GM21737 (cell line): ENCODE measurements at regions not wholly inside any gene's neighbourhood (a gene's known extent, or its start where the extent isn't known, plus 50 kb on each side); places are given as distances from the start of the nearest gene placed in this dataset.

Experiments
- ATAC-seq: cut with Tn5 transposase; IDR thresholded peaks from one replicate; pipeline ENCODE4 v1.9.1; 2021; ENCODE audit warnings: mild to moderate bottlenecking, moderate library complexity; ENCODE audit not compliant: unreplicated experiment

DNA sequence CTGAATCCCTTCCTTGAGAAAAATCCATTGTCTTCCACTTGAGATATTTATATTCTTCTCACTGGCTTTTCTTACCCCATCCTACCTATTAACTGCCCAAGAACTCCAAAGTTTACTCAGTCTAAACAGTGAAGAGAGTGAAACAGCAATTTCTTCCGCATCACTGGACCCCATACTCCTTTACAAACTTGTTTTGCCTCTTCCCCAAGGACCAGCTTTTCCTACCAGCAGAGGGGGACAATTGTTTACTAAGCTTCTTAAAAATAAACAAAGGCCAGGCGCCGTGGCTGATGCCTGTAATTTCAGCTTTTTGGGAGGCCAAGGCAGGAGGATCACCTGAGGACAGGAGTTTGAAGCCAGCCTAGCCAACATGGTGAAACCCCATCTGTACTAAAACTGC, 52.0 kb downstream of the LRATD1 start:
- ATAC-seq: no peak

DNA sequence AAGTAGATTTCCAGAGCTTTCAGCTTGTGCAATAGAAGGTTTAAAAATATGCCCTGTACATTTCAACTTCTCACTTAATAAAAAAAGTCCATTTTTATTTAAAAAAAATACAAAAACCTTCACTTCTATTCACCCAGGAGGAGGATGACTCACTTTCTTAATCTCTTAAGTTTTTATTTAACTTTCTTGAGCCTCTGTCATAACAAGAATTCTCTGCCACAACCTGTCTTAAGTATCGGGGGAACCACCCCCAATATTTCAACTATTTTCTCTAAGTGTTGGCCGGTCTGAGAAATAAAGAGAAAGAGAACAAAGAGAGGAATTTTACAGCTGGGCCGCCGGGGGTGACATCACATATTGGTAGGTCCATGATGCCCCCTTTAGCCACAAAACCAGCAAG, 58.4 kb downstream of the LRATD1 start:
- no peak for ATAC-seq

DNA sequence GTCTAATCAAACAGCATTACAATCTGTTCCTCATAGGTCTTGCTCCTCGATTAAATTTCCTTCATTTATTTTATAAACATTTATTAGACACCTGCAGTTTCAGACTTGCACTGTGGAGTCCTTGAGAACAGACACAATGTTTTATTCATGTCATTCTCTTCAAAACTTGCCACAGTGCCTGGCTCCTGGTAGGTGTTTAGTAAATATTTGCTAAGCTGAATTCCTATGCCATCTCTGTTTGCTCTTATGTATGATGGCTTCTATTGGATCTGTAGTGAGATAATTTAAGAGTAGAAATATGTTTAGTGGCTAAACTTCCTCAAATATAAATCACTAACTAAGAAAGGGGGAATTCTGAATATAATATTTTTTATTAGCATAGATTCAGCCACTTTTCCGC, 61.4 kb downstream of the LRATD1 start:
- no peak for ATAC-seq

- ATAC-seq: no peak
Measured at GRCh38 chr2:14700753-14701152, 68.2 kb downstream of the LRATD1 start.

- no peak for ATAC-seq
Measured at GRCh38 chr2:14702258-14702657, 69.7 kb downstream of the LRATD1 start.

GRCh38 chr2:14706201-14706600, 73.7 kb downstream of the LRATD1 start:
- no peak for ATAC-seq

DNA sequence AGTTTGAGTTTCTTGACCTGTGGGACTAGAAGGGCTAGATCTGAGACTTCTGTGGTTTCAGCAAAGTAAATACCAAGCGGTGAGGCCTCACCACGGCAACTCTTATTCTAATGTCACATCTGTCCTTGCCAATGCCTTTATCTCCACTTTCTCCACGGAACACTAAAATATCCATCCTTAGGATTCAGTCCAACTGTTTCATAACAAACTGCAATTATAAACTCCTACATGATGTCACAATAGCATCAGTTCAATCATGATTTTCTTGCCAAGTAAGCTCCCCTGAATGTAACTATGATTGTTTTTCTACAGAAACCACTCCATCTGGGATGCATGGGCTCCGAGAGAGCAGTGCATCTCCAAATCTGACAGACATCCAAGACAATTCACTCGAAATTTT, 79.6 kb downstream of the LRATD1 start:
- ATAC-seq: no peak

DNA sequence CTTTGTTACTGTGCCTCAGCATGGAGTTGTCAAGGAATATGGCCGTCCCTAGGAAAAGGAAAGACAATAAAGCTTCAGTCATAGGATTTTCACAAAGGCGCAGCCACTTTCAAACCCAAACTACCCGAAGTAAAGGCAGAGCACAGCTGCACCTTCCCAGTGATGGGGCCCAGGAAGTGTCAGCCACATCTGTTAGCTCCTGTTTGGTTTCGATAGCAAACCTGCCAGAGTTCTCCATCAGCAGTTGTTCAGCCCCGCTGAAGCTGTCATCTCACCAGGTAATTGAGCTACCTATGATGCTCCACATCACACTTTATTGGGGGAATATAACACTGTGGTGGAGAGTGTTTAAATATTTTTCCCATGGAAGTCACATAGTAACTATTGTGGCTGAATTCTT, 80.7 kb downstream of the LRATD1 start:
- no peak for ATAC-seq

DNA sequence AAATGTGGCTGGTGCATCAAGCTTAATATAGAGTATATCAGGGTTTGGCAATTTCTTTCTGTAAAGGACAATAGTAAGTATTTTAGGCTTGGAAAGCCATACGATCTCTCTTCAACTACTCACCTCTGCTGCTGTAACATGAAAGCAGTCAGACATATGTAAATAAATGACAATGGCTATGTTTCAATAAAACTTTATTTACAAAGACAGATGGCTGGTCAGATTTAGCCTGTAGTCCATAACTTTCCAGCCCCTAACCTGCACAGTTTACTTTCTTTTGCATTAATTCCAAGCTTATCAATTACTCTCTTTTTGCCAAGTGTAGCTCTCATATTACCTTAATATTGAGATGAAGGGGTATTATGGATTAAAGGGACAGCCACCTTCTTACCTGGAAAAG, 83.1 kb downstream of the LRATD1 start:
- no peak for ATAC-seq

DNA sequence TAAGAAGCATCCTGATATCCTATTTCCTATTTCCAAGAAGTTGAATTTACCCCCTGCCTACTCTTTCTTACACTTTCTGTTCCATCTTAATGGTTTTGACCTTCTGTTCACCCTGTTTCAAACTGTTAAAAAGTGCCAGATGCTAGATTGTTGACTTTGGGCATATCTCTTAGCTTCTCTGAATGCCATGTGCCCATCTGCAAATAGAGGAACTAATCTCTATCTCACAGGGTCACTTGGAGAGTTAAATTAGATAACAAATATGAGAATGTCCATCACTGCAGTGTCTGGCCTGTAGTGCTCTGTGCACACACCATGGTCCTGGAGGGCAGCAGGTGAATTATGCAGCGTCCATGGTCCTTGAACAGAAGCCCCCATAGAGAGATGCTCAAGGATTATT, 83.8 kb downstream of the LRATD1 start:
- ATAC-seq: no peak

- ATAC-seq: no peak
Measured at GRCh38 chr2:14717131-14717530, 84.6 kb downstream of the LRATD1 start.

DNA sequence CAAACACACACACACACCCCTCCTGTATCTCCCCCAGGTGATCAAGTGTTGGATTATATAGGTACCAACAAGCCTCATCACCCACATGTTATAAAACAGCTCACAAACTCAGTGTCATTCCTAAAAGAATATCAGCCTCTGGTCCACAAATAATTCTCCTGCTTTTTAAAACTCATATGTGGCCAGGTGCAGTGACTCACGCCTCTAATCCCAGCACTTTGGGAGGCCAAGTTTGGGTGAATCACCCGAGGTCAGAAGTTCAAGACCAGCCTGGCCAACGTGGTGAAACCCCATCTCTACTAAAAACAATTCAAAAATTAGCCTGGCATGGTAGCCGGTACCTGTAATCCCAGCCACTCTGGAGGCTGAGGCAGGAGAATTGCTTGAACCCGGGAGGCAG, 87.8 kb downstream of the LRATD1 start:
- no peak for ATAC-seq

- no peak for ATAC-seq
Measured at GRCh38 chr2:14720739-14721138, 88.2 kb downstream of the LRATD1 start.

GRCh38 chr2:14722904-14723570, 90.5 kb downstream of the LRATD1 start:
- no peak for ATAC-seq

- ATAC-seq: no peak
Measured at GRCh38 chr2:14723684-14724083, 91.2 kb downstream of the LRATD1 start.

GRCh38 chr2:14735696-14736095, 103.2 kb downstream of the LRATD1 start:
- ATAC-seq: no peak

- ATAC-seq: no peak
Measured at GRCh38 chr2:14737201-14737600, 104.7 kb downstream of the LRATD1 start.

GRCh38 chr2:14743861-14744260, 111.3 kb downstream of the LRATD1 start:
- ATAC-seq: no peak

- ATAC-seq: no peak
Measured at GRCh38 chr2:14745288-14746076, 113.0 kb downstream of the LRATD1 start.

DNA sequence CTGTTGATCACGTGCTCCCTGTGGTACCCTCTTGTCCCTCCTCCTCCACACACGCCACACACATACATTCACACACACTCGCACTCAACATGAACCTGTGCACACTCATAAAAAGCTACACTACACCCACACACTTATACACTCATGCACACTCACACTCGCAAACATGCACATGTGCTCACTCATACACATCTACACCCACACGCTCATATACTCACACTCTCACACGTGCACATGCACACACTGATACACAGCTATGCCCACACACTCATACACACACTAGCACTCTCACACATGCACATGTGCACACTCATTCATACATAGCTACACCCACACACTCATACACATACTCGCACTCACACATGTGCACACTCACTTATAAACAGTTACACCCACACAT, 113.6 kb downstream of the LRATD1 start:
- ATAC-seq: no peak

DNA sequence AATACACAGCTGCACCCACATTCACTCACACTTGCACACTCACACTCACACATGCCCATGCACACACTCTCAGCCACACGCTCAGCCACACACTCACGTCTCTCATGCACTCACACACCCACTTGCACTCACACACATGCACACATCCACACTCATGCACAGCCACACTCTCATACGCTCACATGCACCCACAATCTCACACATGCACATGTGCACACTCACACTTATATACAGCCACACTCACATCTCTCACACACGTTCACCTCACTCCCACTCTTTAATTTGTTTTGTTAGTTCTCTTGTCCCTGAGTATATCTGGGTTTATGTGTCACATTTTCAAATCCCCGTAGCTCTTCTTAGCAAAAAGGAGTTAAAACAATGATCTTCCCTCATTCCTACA, 114.9 kb downstream of the LRATD1 start:
- ATAC-seq: no peak

DNA sequence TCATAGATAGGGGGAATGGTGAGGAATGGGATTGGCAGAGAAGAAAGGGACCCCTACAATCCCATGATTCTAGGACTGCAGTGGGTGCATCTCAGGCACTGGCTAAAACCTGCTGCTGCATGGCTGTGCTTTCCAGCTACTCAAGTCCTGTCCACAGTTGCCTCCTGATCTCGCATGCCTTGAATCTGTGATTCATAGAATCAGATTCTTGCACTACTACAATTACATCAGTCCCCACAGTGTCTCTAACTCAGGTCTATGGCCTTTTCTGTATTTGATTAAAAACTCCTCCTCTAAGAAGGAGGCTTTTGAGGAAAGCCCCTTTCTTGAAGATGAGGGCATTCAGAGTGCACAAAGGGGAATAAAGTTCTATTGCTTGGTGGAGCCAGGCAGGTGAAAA, 117.4 kb downstream of the LRATD1 start:
- no peak for ATAC-seq

- ATAC-seq: no peak
Measured at GRCh38 chr2:14750433-14750832, 117.9 kb downstream of the LRATD1 start.
